Endodermal cell (in vitro differentiated cells): ENCODE measurements at regions not wholly inside any gene's neighbourhood (a gene's known extent, or its start where the extent isn't known, plus 50 kb on each side); places are given as distances from the start of the nearest gene placed in this dataset.

Experiments
- DNase-seq: peaks from one replicate; pipeline ENCODE4 v3.0.0-alpha.2; 2017
- H3K27ac ChIP-seq: 2 replicates; pipeline ENCODE4 v1.5.1; 2013; ENCODE audit warnings: mild to moderate bottlenecking, low read depth, low read length, moderate library complexity
- H3K27me3 ChIP-seq: 2 replicates; pipeline ENCODE4 v1.6.1; 2013; ENCODE audit warnings: mild to moderate bottlenecking, low read length, moderate library complexity; ENCODE audit not compliant: insufficient read depth, control insufficient read depth, poor library complexity, severe bottlenecking
- H3K36me3 ChIP-seq: 2 replicates; pipeline ENCODE4 v1.7.0; 2013; ENCODE audit warnings: mild to moderate bottlenecking, low read length, moderate library complexity; ENCODE audit not compliant: control insufficient read depth, insufficient read depth
- H3K4me1 ChIP-seq: one replicate; pipeline ENCODE4 v1.7.0; 2013; ENCODE audit warnings: low read length; ENCODE audit not compliant: control insufficient read depth, insufficient read depth
- H3K4me3 ChIP-seq: 2 replicates; pipeline ENCODE4 v1.5.1; 2013; ENCODE audit warnings: mild to moderate bottlenecking, low read length, moderate library complexity
- H3K9ac ChIP-seq: 2 replicates; pipeline ENCODE4 v1.6.1; 2013; ENCODE audit warnings: mild to moderate bottlenecking, low read length, moderate library complexity; ENCODE audit not compliant: poor library complexity, severe bottlenecking; ENCODE audit errors: extremely low read depth
- H3K9me3 ChIP-seq: 2 replicates; pipeline ENCODE4 v1.6.1; 2013; ENCODE audit warnings: mild to moderate bottlenecking, low read length, moderate library complexity; ENCODE audit not compliant: control insufficient read depth
- H3K27ac Mint-ChIP-seq: 2 replicates; pipeline ENCODE4 v1.8.0; 2020; ENCODE audit warnings: mixed read lengths
- H3K27me3 Mint-ChIP-seq: 2 replicates; pipeline ENCODE4 v1.8.0; 2021; ENCODE audit warnings: mild to moderate bottlenecking, mixed read lengths; ENCODE audit not compliant: insufficient read depth
- H3K36me3 Mint-ChIP-seq: 2 replicates; pipeline ENCODE4 v1.8.0; 2020; ENCODE audit warnings: low read depth, mixed read lengths
- H3K4me1 Mint-ChIP-seq: 2 replicates; pipeline ENCODE4 v1.8.0; 2020; ENCODE audit warnings: mixed read lengths
- H3K4me3 Mint-ChIP-seq: 2 replicates; pipeline ENCODE4 v1.8.0; 2020; ENCODE audit warnings: mild to moderate bottlenecking, moderate library complexity, mixed read lengths
- H3K9me3 Mint-ChIP-seq: 2 replicates; pipeline ENCODE4 v1.8.0; 2020; ENCODE audit warnings: mild to moderate bottlenecking, mixed read lengths
- CTCF ChIP-seq: fragments of 200-600 bp; sonication (generic); conservative IDR thresholded peaks from 2 replicates; pipeline ENCODE4 v1.5.0; 2021; ENCODE audit warnings: antibody characterized with exemption, mild to moderate bottlenecking
- WGBS, 2 experiments: methylation state at CpG; one replicate each; pipeline versions ENCODE4 v1.1.5 to v1.1.7; 2013; ENCODE audit warnings: missing lambda C conversion rate in 2 of 2, mixed read lengths in 1 of 2; ENCODE audit not compliant: insufficient coverage in 1 of 2, insufficient read length in 1 of 2; 5-methylcytosine and 5-hydroxymethylcytosine counted together

GRCh38 chr6:125679651-125680050 lies 69.8 kb upstream of the HEY2 start:
- peaks cover 4% of the 10 kb centered on the region for H3K4me1 ChIP-seq
- Mint-ChIP-seq H3K4me1 (peaks cover 6% of the 10 kb centered on the region), H3K36me3 (no peaks in the 10 kb centered on the region), H3K4me3 (no peak overlapping the region), H3K27me3 (no peaks in the 10 kb centered on the region), H3K27ac (no peak overlapping the region), H3K9me3 (no peaks in the 10 kb centered on the region)
- H3K4me3 ChIP-seq: no peak overlapping the region
- TF ChIP-seq CTCF: no peak
- DNase-seq: no peak
- no peaks in the 10 kb centered on the region for H3K27me3 ChIP-seq
- no peak overlapping the region for H3K27ac ChIP-seq
- no peaks in the 10 kb centered on the region for H3K9me3 ChIP-seq
- no peaks in the 10 kb centered on the region for H3K36me3 ChIP-seq
- H3K9ac ChIP-seq: no peak overlapping the region
- 83 to 94% methylated on average over 1 of the region's 2 CpGs for WGBS, 2 experiments

- H3K4me1 Mint-ChIP-seq: peaks cover 6% of the 10 kb centered on the region
- no peak overlapping the region for H3K4me3 Mint-ChIP-seq
- no peak for DNase-seq
- peaks cover 7% of the 10 kb centered on the region for H3K36me3 Mint-ChIP-seq
- H3K9me3 Mint-ChIP-seq: peaks cover 7% of the 10 kb centered on the region
- Histone ChIP-seq H3K4me3 (no peak overlapping the region), H3K27me3 (no peaks in the 10 kb centered on the region), H3K9me3 (no peaks in the 10 kb centered on the region), H3K4me1 (peaks cover 4% of the 10 kb centered on the region), H3K9ac (no peak overlapping the region), H3K27ac (no peak overlapping the region), H3K36me3 (no peaks in the 10 kb centered on the region)
- H3K27me3 Mint-ChIP-seq: no peaks in the 10 kb centered on the region
- no peak for TF ChIP-seq CTCF
- H3K27ac Mint-ChIP-seq: no peak overlapping the region
Measured at GRCh38 chr6:125682939-125683338, 66.5 kb upstream of the HEY2 start.

- Histone ChIP-seq H3K9ac (no peak overlapping the region), H3K27me3 (no peaks in the 10 kb centered on the region), H3K4me1 (no peaks in the 10 kb centered on the region), H3K4me3 (no peak overlapping the region), H3K9me3 (peaks cover 28% of the 10 kb centered on the region), H3K27ac (no peak overlapping the region), H3K36me3 (no peaks in the 10 kb centered on the region)
- no peak for DNase-seq
- H3K27me3 Mint-ChIP-seq: no peaks in the 10 kb centered on the region
- peaks cover 52% of the 10 kb centered on the region for H3K36me3 Mint-ChIP-seq
- peaks cover 55% of the 10 kb centered on the region for H3K9me3 Mint-ChIP-seq
- no peaks in the 10 kb centered on the region for H3K4me1 Mint-ChIP-seq
- H3K27ac Mint-ChIP-seq: no peak overlapping the region
- no peak overlapping the region for H3K4me3 Mint-ChIP-seq
- WGBS, 2 experiments: 88% methylated on average over 1 of the region's 1 CpG; no CpG with 5 or more reads in 1 of the 2 experiments
- TF ChIP-seq CTCF: no peak
Measured at GRCh38 chr6:125688138-125688537, 61.3 kb upstream of the HEY2 start.
